HG02759 (cell line): ENCODE measurements at regions not wholly inside any gene's neighbourhood (a gene's known extent, or its start where the extent isn't known, plus 50 kb on each side); places are given as distances from the start of the nearest gene placed in this dataset.

Experiments used
- ATAC-seq: cut with Tn5 transposase; IDR thresholded peaks from one replicate; pipeline ENCODE4 v1.9.1; 2021; ENCODE audit warnings: mild to moderate bottlenecking, moderate library complexity; ENCODE audit not compliant: unreplicated experiment

- no peak for ATAC-seq
Measured at GRCh38 chr1:232386721-232387510, 243.0 kb downstream of the SIPA1L2 start.

- ATAC-seq, result no peak
Measured at GRCh38 chr1:232386294-232386693, 243.6 kb downstream of the SIPA1L2 start.

- ATAC-seq, result no peak
Measured at GRCh38 chr1:232385221-232385620, 244.7 kb downstream of the SIPA1L2 start.

- ATAC-seq, result no peak
Measured at GRCh38 chr1:232384171-232384883, 245.6 kb downstream of the SIPA1L2 start.

GRCh38 chr1:232383455-232384123, 246.3 kb downstream of the SIPA1L2 start:
- ATAC-seq, result no peak

GRCh38 chr1:232382671-232383070, 247.3 kb downstream of the SIPA1L2 start:
- no peak for ATAC-seq

- no peak for ATAC-seq
Measured at GRCh38 chr1:232381394-232382100, 248.4 kb downstream of the SIPA1L2 start.

- ATAC-seq, result no peak
Measured at GRCh38 chr1:232380596-232380995, 249.3 kb downstream of the SIPA1L2 start.

GRCh38 chr1:232380131-232380530, 249.8 kb downstream of the SIPA1L2 start:
- no peak for ATAC-seq

- ATAC-seq, result no peak
Measured at GRCh38 chr1:232379063-232379434, 250.9 kb downstream of the SIPA1L2 start.

- ATAC-seq, result no peak
Measured at GRCh38 chr1:232378266-232379062, 251.5 kb downstream of the SIPA1L2 start.

- no peak for ATAC-seq
Measured at GRCh38 chr1:232377494-232377770, 252.5 kb downstream of the SIPA1L2 start.

- no peak for ATAC-seq
Measured at GRCh38 chr1:232376632-232377493, 253.1 kb downstream of the SIPA1L2 start.

GRCh38 chr1:232372841-232373440, 257.0 kb downstream of the SIPA1L2 start:
- no peak for ATAC-seq

- ATAC-seq, result no peak
Measured at GRCh38 chr1:232372431-232372830, 257.5 kb downstream of the SIPA1L2 start.

GRCh38 chr1:232369451-232370296, 260.3 kb downstream of the SIPA1L2 start:
- ATAC-seq, result no peak

GRCh38 chr1:232368821-232369321, 261.1 kb downstream of the SIPA1L2 start:
- no peak for ATAC-seq

GRCh38 chr1:232367293-232367692, 262.6 kb downstream of the SIPA1L2 start:
- no peak for ATAC-seq
